ENCODE measurements at regions not wholly inside any gene's neighbourhood (a gene's known extent, or its start where the extent isn't known, plus 50 kb on each side); places are given as distances from the start of the nearest gene placed in this dataset.

- TF ChIP-seq CTCF (IDR thresholded peaks at IDR 0.05; ENCODE audit: low read depth, low read length) (no peak), EZH2phosphoT487 (IDR thresholded peaks at IDR 0.05; ENCODE audit: low read depth) (no peak)
Measured at GRCh38 chr13:26819046-26819445, 58.5 kb upstream of the GPR12 start.

Measured in OCI-LY3 (cell line).